Upper lobe of left lung (tissue), 6 donors: ENCODE measurements at regions not wholly inside any gene's neighbourhood (a gene's known extent, or its start where the extent isn't known, plus 50 kb on each side); places are given as distances from the start of the nearest gene placed in this dataset.

Source experiments
- ATAC-seq, 2 donors: fragments of 200-7000 bp; cut with Tn5 transposase; one replicate each; pipeline ENCODE4 v1.9.1; 2022; ENCODE audit warnings: mild to moderate bottlenecking in 2 of 2, moderate library complexity in 2 of 2; ENCODE audit not compliant: low FRiP score in 2 of 2
- DNase-seq, 2 donors: peaks; one replicate each; pipeline ENCODE4 v3.0.0-alpha.2; 2019 to 2020
- H3K27ac ChIP-seq, 4 donors: fragments of 200-600 bp; sonication (generic); one replicate each; pipeline ENCODE4 v1.5.1; 2016 to 2019
- H3K27me3 ChIP-seq, 4 donors: fragments of 200-600 bp; sonication (generic); one replicate each; pipeline ENCODE4 v1.5.1; 2017 to 2019
- H3K36me3 ChIP-seq, 4 donors: fragments of 200-600 bp; sonication (generic); one replicate each; pipeline ENCODE4 v1.5.1; 2016 to 2019
- H3K4me1 ChIP-seq, 4 donors: fragments of 200-600 bp; sonication (generic); one replicate each; pipeline ENCODE4 v1.5.1; 2018 to 2019
- H3K4me3 ChIP-seq, 4 donors: fragments of 200-600 bp; sonication (generic); one replicate each; pipeline ENCODE4 v1.5.1; 2017 to 2019; ENCODE audit warnings: mild to moderate bottlenecking in 2 of 4, moderate library complexity in 1 of 4
- H3K9me3 ChIP-seq, 4 donors: fragments of 200-600 bp; sonication (generic); one replicate each; pipeline ENCODE4 v1.5.1; 2018 to 2019
- EP300 ChIP-seq, 4 donors: sonication (generic); formaldehyde crosslinking; IDR thresholded peaks; one replicate each; pipeline ENCODE4 v1.5.1; 2017; ENCODE audit warnings: antibody characterized with exemption in 4 of 4, control low read depth in 2 of 4
- POLR2A ChIP-seq, 4 donors: fragments of 450-650 bp; IDR thresholded peaks; one replicate each; pipeline ENCODE4 v1.5.1; 2016 to 2017; ENCODE audit warnings: antibody characterized with exemption in 4 of 4, mild to moderate bottlenecking in 2 of 4
- POLR2AphosphoS5 ChIP-seq, 2 donors: sonication (generic); formaldehyde crosslinking; IDR thresholded peaks; one replicate each; pipeline ENCODE4 v1.5.1; 2017; ENCODE audit warnings: antibody characterized with exemption in 2 of 2
- WGBS, 2 donors: methylation state at CpG; one replicate each; pipeline ENCODE4 v1.1.5; 2017 to 2018; 5-methylcytosine and 5-hydroxymethylcytosine counted together
- TF ChIP-seq, protein P1 (sequence below), 6 experiments: fragments of 450-650 bp in 4 of 6; fragments of 200-600 bp in 2 of 6; sonication (generic) in 2 of 6; IDR thresholded peaks; one replicate each; pipeline ENCODE4 v1.5.1; 2016 to 2019; ENCODE audit warnings: antibody characterized with exemption in 6 of 6
- donor health status: DM: no; HTN: no; CAD: no; lungs with moderate emphysema.
- donor health status: DM: no; HTN: yes; CAD: no; lungs with severe emphysema.

DNA sequence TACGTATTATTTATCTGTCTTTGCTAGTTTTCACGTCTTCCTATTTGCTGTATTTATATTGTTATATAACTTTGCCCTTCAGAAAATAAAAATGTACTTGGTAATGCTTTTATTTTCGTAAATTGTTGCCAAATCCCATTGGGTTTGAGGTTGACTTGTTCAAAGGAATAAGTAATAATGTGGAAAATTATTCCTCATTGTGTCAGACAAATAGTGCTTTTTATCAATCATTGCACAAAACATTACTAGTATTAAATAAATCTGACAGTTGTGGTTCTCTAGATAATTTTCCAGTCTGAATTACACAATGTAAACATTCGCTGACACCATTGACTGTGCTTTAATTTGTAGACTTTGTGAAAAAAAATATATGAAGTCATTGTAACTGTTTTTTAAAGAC, 798.3 kb upstream of the TMEFF2 start:
- Histone ChIP-seq H3K4me1 (no peaks in the 10 kb centered on the region), H3K9me3 (no peaks in the 10 kb centered on the region), H3K27me3 (no peaks in the 10 kb centered on the region), H3K27ac (no peak overlapping the region), H3K36me3 (no peaks in the 10 kb centered on the region), H3K4me3 (no peak overlapping the region)
- ATAC-seq (no peak), DNase-seq (no peak)
- 72 to 76% methylated on average over 4 of the region's 4 CpGs for WGBS, 2 donors
- TF ChIP-seq EP300 (IDR thresholded peaks at IDR 0.05) (no peak), POLR2AphosphoS5 (IDR thresholded peaks at IDR 0.05) (no peak)
- TF ChIP-seq, protein P1, sequence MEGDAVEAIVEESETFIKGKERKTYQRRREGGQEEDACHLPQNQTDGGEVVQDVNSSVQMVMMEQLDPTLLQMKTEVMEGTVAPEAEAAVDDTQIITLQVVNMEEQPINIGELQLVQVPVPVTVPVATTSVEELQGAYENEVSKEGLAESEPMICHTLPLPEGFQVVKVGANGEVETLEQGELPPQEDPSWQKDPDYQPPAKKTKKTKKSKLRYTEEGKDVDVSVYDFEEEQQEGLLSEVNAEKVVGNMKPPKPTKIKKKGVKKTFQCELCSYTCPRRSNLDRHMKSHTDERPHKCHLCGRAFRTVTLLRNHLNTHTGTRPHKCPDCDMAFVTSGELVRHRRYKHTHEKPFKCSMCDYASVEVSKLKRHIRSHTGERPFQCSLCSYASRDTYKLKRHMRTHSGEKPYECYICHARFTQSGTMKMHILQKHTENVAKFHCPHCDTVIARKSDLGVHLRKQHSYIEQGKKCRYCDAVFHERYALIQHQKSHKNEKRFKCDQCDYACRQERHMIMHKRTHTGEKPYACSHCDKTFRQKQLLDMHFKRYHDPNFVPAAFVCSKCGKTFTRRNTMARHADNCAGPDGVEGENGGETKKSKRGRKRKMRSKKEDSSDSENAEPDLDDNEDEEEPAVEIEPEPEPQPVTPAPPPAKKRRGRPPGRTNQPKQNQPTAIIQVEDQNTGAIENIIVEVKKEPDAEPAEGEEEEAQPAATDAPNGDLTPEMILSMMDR (IDR thresholded peaks at IDR 0.05), result no peak

DNA sequence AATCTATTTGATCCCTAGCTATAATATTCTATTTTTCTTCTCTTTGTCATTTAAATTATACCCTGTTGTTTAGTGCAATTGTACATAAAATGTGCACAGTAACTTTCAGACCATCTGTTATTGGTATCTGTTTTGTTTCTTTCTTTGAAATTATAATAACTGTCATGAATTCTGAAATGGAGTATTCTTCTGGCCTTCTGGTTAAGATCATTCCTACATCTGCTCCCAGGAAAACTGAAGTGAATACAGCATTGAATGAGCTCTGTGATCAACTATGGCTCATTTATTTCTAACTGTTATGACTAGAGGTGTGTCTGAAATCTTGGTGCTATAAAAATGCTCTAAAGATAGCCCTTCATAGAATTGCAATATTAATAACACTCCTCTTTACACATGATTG, 788.4 kb upstream of the TMEFF2 start:
- no peaks in the 10 kb centered on the region for H3K27me3 ChIP-seq
- DNase-seq, result no peak
- H3K36me3 ChIP-seq, result no peaks in the 10 kb centered on the region
- ATAC-seq, result no peak
- no peak overlapping the region for H3K4me3 ChIP-seq
- no peak overlapping the region for H3K27ac ChIP-seq
- H3K9me3 ChIP-seq, result no peaks in the 10 kb centered on the region
- TF ChIP-seq POLR2AphosphoS5 (IDR thresholded peaks at IDR 0.05), result no peak
- no peak for TF ChIP-seq EP300 (IDR thresholded peaks at IDR 0.05)
- TF ChIP-seq, protein P1 (IDR thresholded peaks at IDR 0.05), result no peak
- TF ChIP-seq POLR2A (IDR thresholded peaks at IDR 0.05), result no peak
- no peaks in the 10 kb centered on the region for H3K4me1 ChIP-seq

DNA sequence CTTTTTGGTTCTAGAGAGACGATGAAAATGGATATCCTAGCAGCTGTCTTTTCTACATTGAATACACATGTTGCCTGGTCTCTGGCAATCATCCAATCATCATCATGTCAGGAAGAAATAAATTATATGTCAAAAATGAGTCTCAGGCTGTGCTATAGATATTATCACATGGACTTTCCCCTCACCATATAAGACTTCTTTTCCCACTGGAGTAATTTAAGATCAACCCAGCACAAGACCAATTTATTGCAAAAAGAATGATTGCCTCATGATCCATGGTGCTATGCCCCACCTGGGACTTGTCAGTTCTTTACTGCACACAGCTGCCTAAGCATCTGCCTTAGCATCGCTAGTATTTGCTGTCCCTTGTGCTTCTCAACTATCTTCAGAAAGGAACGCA, 783.7 kb upstream of the TMEFF2 start:
- Histone ChIP-seq H3K9me3 (no peaks in the 10 kb centered on the region), H3K27ac (no peak overlapping the region), H3K27me3 (no peaks in the 10 kb centered on the region), H3K4me3 (no peak overlapping the region), H3K36me3 (no peaks in the 10 kb centered on the region), H3K4me1 (no peaks in the 10 kb centered on the region)
- TF ChIP-seq, protein P1 (IDR thresholded peaks at IDR 0.05), result no peak
- TF ChIP-seq POLR2AphosphoS5 (IDR thresholded peaks at IDR 0.05), result no peak
- TF ChIP-seq POLR2A (IDR thresholded peaks at IDR 0.05), result no peak
- TF ChIP-seq EP300 (IDR thresholded peaks at IDR 0.05), result no peak
- WGBS, 2 donors, result 63 to 75% methylated on average over 3 of the region's 3 CpGs
- ATAC-seq, result no peak
- DNase-seq, result no peak

DNA sequence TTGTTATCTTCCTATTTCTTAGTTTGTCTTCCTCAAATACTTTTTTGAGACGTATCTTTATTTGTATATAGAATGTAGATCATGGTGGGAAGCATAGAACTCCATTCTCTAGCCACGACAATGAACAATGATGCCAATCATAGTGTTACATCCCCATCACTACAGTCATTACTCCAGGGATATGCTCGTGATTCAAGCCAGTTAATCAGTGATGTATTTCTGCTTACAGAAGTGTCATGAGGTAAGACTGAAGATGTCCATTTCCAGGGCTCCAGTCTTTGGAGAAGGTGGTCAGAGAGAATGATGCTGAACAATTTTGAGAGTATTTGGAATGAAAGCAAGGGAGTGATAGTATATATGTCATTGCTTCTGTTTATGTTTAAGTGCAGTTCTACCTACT, 777.2 kb upstream of the TMEFF2 start:
- Histone ChIP-seq H3K9me3 (no peaks in the 10 kb centered on the region), H3K27me3 (no peaks in the 10 kb centered on the region), H3K4me1 (no peaks in the 10 kb centered on the region), H3K4me3 (no peak overlapping the region), H3K27ac (no peak overlapping the region), H3K36me3 (no peaks in the 10 kb centered on the region)
- 44 to 48% methylated on average over 3 of the region's 3 CpGs for whole genome bisulfite sequencing, 2 donors
- TF ChIP-seq POLR2AphosphoS5 (IDR thresholded peaks at IDR 0.05) (no peak), POLR2A (IDR thresholded peaks at IDR 0.05) (no peak), EP300 (IDR thresholded peaks at IDR 0.05) (no peak)
- TF ChIP-seq, protein P1 (IDR thresholded peaks at IDR 0.05), result no peak
- no peak for ATAC-seq
- no peak for DNase-seq

DNA sequence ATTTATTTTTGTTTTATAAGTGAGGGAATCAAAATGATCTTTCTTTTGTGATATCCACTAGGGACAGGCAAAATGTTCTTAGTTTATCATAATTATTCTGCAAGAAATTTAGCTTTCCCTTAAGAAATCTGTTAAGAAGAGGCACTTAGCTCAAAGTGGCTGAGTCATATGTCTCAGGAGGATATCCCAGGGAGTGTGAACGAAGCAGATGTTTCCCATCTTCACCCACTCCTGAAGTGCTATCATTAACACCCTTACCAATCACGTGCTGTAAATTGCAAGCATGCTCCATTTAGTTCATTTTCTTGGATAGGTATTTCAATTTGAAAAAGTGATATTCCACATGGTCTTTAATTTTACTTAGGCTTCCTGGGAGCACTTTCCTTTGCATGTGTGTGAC, 774.3 kb upstream of the TMEFF2 start:
- Histone ChIP-seq H3K9me3 (no peaks in the 10 kb centered on the region), H3K36me3 (no peaks in the 10 kb centered on the region), H3K27me3 (no peaks in the 10 kb centered on the region), H3K27ac (no peak overlapping the region), H3K4me1 (no peaks in the 10 kb centered on the region), H3K4me3 (no peak overlapping the region)
- DNase-seq, result no peak
- no peak for ATAC-seq
- 20 to 28% methylated on average over 2 of the region's 2 CpGs for WGBS, 2 donors
- no peak for TF ChIP-seq POLR2A (IDR thresholded peaks at IDR 0.05)
- TF ChIP-seq EP300 (IDR thresholded peaks at IDR 0.05), result no peak
- TF ChIP-seq, protein P1 (IDR thresholded peaks at IDR 0.05), result no peak
- TF ChIP-seq POLR2AphosphoS5 (IDR thresholded peaks at IDR 0.05), result no peak
